ENCODE measurements at regions not wholly inside any gene's neighbourhood (a gene's known extent, or its start where the extent isn't known, plus 50 kb on each side); places are given as distances from the start of the nearest gene placed in this dataset.
A peak's percentile ranks its signal among the peaks of the same experiment; 100 is the strongest.

- 67 to 72% methylated on average over 22 of the region's 22 CpGs for WGBS, 2 donors
- Histone ChIP-seq H3K4me3 (no peak overlapping the region), H3K27me3 (no peaks in the 10 kb centered on the region), H3K9me3 (no peaks in the 10 kb centered on the region), H3K36me3 (replicated peaks in 1 of 2; ENCODE audit: insufficient read depth in 1 of 2, low read depth in 2 of 2) (no peaks in the 10 kb centered on the region), H3K27ac (peak overlapping the region in 1 of 4 donors; percentile 62), H3K4me1 (peaks cover 20% of the 10 kb centered on the region)
- intact Hi-C loops (cut with DNase I): no loop called here
- DNase-seq (no peak), ATAC-seq (no peak)
- TF ChIP-seq CTCF (IDR thresholded peaks at IDR 0.05) (no peak), POLR2A (IDR thresholded peaks at IDR 0.05) (no peak)
Measured at GRCh38 chr3:194286375-194287146, 64.6 kb downstream of the CPN2 start.

GRCh38 chr3:194287374-194287773 lies 63.8 kb downstream of the CPN2 start:
- intact Hi-C loops (cut with DNase I): no loop called here
- 79% methylated on average over 3 of the region's 3 CpGs for WGBS, 2 donors
- no peak for ATAC-seq
- Histone ChIP-seq H3K9me3 (no peaks in the 10 kb centered on the region), H3K4me1 (peaks cover 20% of the 10 kb centered on the region), H3K36me3 (replicated peaks in 1 of 2; ENCODE audit: insufficient read depth in 1 of 2, low read depth in 2 of 2) (no peaks in the 10 kb centered on the region), H3K27me3 (no peaks in the 10 kb centered on the region), H3K27ac (peak overlapping the region in 3 of 4 donors; percentile 62 to 69 (median 64)), H3K4me3 (no peak overlapping the region)
- no peak for DNase-seq
- TF ChIP-seq CTCF (IDR thresholded peaks at IDR 0.05) (no peak), POLR2A (IDR thresholded peaks at IDR 0.05) (no peak)

GRCh38 chr3:194287977-194288706 lies 63.0 kb downstream of the CPN2 start:
- H3K9me3 ChIP-seq: no peaks in the 10 kb centered on the region
- peaks cover 21% of the 10 kb centered on the region for H3K4me1 ChIP-seq
- H3K4me3 ChIP-seq: no peak overlapping the region
- H3K27ac ChIP-seq: peak overlapping the region in 3 of 4 donors; percentile 62 to 69 (median 64)
- TF ChIP-seq POLR2A (IDR thresholded peaks at IDR 0.05): peak in 1 of 3 donors; percentile 15
- peak in 3 of 7 experiments; percentile 22 to 52 (median 40) for TF ChIP-seq CTCF (IDR thresholded peaks at IDR 0.05)
- intact Hi-C loops (cut with DNase I): no loop called here
- peak; percentile 42 to 63 (median 59) for DNase-seq
- WGBS, 2 donors: 51 to 59% methylated on average over 5 of the region's 5 CpGs
- no peaks in the 10 kb centered on the region for H3K36me3 ChIP-seq (replicated peaks in 1 of 2; ENCODE audit: insufficient read depth in 1 of 2, low read depth in 2 of 2)
- peak; percentile 87 for ATAC-seq
- H3K27me3 ChIP-seq: no peaks in the 10 kb centered on the region

Measured in body of pancreas (tissue), 4 donors.